SK-N-DZ (cell line): ENCODE measurements at regions not wholly inside any gene's neighbourhood (a gene's known extent, or its start where the extent isn't known, plus 50 kb on each side); places are given as distances from the start of the nearest gene placed in this dataset.

Source experiments
- DNase-seq: peaks from one replicate; pipeline ENCODE4 v3.0.0-alpha.2; 2015; ENCODE audit warnings: low spot score

DNA sequence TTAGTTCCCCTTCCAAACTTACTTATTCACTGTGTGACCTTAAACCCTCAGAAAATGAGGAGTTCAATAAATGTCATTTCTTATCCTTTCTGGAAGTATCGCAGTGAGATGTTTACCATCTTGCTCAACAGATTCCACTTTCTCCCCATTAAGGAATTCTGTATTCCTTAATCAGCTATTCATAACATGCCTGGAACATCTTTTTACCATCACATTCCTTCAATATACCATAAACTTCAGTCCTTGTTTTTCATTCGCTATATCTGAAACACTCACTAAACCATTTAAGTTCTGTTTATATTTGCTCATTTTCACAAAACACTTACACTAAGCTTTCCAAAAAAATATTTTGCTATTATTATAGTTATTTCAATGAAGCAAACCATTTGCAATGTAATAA lies 1158.6 kb downstream of the CDH12 start:
- no peak for DNase-seq

DNA sequence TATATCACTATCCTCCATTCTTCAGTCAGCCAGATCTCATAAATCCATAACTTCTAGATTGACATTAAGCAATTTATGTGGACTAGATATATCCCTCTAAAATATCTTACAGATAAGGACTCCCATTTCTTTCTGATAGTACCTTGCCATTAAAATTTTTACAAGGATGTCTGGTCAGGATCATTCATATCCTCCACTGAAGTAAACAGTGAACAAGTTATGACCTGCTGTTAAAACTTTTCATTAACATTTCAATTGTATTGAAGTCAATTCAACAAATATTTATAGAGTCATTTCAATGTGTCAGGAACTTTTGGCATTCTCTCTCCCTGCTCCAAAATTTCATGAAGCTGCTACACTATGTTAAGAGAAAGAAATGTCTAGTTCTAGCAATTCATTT lies 1159.6 kb downstream of the CDH12 start:
- no peak for DNase-seq

DNA sequence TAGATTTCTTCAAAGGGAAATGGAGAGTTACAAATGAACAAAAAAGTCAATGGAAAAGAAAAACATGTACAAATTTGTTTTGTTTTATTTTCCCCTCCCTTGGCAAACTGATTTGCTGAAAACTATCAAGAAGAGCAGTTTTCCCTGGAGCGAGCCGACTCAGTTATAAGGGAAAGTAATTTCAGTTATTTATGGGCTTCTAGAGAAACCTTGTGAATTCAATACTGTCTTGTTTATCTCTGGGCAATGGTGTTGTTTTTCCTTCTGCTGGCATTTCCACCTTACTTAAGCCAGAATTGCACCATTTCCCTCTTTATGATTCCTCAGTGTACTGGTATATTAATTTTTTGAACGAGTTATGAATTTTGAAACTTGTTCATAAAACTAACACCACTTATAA lies 1163.6 kb downstream of the CDH12 start:
- no peak for DNase-seq

DNA sequence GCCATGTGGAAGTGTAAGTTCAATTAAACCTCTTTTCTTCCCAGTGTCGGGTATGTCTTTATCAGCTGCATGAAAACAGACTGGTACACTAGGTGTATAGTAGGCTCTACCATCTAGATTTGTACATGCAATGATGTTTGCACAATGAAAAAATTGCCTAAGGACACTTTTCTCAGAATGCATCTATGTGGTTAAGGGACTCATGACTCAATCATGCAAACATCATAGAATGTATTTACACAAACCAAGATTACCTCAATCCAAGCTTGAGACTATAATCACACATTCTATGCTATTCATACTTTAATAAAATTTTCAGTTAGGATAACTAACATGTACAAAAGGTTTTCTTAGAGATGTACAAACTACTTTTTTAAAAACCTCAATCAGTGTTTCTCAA lies 1164.5 kb downstream of the CDH12 start:
- no peak for DNase-seq

DNA sequence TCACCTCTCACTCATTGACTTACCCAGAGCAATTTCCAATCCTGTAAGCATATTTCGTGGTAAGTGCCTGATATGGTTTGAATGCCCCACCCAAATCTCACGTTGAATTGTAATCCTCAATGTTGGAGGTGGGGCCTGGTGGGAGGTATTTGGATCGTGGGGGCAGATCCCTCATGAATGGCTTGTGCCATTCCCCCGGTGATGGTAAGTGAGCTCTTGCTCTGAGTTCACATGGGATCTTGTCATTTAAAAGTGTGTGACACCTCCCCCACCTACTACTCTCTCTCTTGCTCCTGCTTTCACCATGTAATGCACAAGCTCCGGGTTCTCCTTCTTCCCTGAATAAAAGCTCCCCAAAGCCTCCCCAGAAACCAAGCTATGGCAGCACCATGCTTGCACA lies 1165.5 kb downstream of the CDH12 start:
- DNase-seq, result no peak

DNA sequence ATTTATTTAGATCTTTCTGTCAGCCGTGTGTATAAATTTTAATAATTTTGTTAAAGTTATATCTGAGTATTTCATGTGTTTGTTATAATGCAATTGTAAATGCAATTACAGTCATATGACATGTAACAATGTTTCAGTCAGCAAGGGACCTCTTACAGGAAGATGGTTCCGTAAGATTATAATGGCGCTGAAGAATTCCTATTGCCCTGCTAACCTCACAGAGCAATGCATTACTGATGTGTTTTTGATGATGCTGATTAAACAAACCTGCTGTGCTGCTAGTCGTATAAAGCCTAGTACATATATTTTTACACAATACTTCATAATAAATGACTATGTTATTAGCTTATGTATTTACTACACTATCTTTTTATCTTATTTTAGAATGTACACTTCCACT lies 1166.4 kb downstream of the CDH12 start:
- DNase-seq, result no peak

DNA sequence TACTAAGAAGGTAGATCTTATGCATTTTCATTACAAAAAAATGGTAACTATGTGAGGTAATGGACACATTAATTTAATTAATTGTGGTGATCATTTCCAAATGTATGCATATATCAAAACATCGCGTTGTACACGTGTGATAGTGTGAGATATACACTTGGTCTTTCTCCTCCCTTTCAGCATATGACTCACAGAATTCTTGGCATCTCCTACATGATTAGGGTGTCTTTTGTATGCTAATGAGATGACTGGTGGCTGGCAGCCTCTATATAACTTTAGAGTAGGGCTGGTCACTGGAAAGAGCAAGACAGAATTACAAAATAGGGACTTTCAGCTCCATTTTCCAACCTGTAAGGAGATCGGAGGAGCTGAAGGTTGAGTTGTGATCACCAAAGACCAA lies 1167.6 kb downstream of the CDH12 start:
- no peak for DNase-seq

DNA sequence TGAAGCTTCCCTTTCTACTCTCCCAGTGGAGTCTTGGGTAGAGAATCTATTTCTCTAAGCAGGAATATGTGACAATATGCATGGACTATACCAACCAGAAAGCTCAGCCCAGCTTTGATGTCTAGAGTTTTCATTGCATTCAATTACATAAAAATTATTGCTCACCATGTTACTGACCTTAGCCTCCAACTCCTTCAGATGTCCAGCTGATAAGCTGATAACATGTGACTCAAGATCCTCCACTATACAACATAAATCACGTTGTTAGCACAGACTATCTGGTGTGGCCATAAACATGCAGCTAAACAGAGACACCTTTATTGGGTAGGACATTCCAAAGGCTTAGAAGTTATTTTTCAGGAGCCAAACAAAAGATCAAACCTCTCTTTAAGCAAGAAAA lies 1168.2 kb downstream of the CDH12 start:
- no peak for DNase-seq

DNA sequence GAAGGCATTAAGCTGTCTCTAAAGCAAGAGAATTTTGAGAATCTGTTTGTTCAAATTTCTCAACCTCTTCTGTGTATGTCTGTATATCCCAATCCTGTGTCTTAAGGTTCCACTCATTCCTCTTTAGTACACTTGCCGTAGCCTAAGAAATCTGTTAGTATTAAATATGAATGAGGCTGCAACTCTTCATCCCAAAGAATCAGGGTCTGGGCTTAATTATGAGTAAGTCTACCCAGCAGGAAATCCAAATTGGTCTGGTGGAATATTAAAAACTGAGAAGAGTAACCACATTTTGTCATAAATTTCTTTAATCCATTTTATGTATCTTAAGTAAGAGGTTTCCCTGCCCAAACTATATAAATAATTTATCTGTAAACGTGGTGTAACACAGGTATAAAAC lies 1171.2 kb downstream of the CDH12 start:
- DNase-seq, result no peak

DNA sequence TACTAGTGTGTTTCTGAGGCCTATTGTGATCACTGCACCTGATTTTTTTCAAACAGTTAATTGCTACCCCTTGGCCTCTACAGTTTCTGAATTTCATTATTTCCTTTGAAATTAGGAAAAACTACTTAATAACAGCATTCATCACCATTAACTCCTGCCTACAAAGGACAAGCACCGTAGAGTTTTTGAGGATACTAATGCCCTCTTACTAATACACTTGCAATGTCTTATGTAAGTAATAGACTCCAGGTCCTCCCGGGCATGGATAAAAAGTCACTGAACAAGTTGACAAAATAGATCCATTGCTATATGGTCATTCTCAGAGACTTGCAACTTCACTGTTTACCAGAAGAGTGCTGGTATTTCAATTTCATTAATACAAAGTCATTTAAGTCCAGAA lies 1172.5 kb downstream of the CDH12 start:
- no peak for DNase-seq

DNA sequence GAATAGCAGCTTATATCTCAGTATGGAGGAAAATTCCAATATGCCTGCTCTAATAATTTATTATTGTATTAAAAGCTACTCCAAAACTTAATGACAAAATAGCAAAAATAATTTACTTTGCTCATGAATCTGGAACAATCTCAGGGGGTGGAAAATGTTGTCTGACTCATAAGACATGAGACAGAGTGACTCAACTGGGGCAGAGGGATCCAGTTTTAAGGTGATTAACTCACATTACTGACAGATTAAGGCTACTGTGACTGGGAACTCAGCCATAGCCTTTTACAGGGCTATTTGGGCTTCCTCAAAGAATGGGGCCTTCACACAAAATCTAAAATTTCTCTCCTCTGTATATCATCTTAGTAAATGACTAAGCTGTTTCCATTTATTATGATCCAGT lies 1172.9 kb downstream of the CDH12 start:
- DNase-seq, result no peak

DNA sequence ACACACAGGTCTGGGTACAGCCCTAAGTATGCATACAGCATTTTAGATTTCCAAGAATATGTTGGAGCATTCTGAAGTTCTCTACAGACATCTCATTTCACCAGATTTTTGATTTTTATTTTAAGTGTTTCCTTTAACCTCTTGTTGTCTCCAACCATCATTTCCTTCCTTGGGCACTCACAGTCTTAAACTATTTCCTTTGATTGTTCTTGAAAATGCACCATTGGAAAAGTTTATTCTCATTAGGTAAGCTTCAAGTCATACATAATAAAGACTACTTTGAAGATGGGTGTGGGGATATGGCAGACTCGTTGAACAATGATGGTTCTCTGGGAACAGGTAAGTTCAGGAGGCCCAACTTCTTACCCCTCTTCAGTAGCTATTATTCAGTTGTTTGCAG lies 1174.6 kb downstream of the CDH12 start:
- DNase-seq, result no peak

DNA sequence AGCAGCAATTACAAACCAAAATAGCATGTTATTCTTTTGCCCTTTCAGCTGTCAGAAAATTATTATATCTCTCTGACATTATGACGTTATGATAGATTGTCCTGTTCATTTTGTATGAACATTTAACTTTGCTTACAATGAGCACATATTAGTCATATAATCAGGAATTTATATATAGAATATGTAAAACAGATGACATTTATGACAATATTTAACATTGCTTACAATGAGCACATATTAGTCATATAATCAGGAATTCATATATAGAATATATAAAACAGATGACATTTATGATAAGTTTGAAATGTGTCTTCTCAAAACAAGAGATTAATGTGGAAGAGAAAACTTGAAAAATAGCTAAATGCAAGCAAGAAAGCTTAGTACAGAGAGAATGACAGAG lies 1180.2 kb downstream of the CDH12 start:
- DNase-seq, result no peak

DNA sequence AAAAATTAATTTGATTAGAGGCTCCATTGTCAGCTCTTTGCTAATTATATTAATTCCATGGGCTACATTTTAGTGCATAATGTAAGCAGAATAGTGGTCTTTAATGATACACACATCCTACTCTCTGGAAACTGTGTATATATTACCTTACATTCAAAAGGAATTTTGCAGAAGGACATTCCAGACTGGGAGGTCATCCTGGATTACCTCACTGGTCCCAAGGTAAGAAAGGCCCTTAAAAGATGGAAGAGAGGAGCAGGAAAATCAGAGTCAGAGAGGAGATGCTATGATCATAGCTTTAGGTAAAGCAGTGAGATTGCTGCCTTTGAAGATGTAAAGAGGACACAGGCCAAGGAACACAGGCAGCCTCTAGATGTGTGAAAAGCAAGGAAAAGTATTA lies 1180.8 kb downstream of the CDH12 start:
- no peak for DNase-seq

DNA sequence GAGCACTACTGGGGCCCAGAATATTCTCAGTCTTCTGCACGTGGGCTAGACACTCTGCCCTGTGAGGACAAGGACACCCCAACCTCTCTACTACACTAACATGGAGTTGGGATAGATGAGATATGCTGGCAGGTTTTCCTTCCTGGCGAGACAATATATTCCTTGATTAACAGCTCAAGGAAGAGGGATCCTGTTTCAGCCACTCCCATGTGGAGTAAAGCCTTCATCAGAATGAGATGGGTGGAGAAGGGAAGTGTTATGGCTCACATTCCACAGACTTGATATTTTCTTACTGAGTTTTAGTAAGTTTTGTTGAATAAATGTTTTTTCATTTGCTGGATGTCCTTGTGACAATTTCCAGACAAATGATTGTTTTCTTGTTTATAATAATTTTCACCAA lies 1187.6 kb downstream of the CDH12 start:
- DNase-seq, result no peak

DNA sequence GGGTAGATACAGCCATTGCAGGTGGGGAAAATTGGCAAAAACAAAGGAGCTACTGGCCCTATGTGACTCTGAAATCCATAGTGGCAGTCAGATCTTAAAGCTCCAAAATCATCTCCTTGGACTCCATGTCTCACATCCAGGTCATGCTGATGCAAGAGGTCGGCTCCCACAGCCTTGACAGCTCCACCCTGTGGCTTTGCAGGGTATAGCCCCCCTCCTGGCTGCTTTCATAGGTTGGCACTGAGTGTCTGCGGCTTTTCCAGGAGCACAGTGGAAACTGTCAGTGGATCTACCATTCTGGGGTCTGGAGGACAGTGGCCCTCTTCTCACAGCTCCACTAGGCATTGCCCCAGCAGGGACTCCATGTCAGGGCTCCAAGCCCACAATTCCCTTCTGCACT lies 1190.1 kb downstream of the CDH12 start:
- DNase-seq, result no peak

DNA sequence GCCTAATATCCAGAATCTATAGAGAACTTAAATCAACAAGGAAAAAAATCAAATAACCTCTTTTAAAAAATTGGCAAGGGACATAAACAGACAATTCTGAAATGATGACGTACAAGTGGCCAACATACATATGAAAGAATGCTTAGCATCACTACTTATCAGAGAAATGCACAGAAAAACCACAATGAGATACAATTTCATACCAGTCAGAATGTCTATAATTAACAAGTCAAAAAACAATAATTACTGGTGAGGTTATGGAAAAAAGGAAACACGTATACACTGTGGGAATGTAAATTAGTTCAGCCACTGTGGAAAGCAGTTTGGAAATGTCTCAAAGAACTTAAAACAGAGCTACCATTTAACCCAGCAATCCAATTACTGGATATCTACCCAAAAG lies 1192.0 kb downstream of the CDH12 start:
- DNase-seq, result no peak

DNA sequence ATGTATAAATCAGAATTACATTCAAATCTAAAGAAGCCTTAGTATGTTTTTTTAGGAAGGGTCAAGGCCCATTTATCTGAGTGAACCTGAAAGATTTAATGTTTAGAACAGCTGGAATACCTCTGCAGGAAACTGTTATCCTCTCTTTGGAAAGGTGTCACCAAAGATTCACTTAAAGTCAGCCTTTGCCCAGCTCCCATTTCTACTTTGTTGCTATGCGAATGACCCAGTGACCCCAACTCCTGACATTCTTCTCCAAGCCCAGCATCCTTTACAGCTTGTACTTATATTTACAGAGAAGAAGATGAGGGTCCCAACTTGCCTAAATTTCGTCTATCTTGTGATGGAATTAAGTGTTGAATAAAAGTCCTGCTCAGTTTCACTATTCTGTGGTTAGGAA lies 1198.6 kb downstream of the CDH12 start:
- DNase-seq, result no peak

DNA sequence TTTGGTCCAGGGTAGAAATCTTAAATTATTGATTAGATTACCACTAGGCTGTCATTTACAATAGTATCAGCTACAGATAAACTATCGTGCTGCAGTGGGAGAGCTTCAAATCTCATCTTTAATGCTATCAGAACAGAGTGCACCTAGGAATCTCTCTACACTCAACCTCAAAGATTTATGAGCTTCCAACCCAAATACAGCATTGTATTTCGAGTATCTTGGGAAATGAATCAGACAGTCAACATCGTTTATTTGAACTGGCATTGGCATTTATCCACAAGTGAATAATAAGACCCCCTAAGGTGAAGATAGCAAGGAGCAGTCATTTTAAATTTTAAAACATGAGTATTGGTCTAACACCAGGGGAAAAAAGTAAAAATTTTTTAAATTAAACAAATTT lies 1203.2 kb downstream of the CDH12 start:
- DNase-seq, result no peak

DNA sequence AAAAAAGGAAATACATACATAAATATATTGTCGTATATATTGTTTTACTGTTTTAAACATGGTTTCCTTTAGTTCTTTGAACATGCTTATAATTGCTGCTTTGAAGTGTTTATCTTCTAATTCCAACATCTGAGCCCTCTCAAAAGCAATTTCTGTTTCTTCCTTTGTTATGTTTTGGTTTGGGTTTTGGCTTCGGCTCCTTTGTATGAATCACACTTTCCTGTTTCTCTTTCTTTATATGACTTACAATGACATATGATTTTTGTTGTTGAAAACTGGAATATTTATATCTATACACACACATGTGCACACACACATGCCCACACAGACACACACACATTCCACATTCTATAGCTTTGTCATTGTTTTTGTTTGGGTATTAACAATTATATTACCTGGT lies 1206.7 kb downstream of the CDH12 start:
- no peak for DNase-seq

DNA sequence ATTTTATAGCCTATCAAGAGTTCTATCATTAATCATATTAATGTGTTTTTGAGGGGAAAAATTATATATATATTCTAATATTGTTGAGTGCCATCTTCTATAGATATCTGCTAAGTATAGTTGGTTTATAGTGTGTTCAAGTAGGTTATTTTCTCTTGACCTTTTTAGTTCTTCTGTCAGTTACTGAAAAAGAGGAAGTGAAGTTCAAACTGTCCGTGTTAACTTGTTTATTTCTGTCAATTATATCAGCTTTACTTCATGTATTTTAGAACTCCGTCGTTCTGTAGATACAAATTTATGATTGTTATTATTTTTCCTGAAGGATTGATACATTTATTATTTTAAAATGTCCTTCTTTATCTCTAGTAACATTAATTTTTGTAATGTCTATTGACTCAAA lies 1209.1 kb downstream of the CDH12 start:
- DNase-seq, result no peak

DNA sequence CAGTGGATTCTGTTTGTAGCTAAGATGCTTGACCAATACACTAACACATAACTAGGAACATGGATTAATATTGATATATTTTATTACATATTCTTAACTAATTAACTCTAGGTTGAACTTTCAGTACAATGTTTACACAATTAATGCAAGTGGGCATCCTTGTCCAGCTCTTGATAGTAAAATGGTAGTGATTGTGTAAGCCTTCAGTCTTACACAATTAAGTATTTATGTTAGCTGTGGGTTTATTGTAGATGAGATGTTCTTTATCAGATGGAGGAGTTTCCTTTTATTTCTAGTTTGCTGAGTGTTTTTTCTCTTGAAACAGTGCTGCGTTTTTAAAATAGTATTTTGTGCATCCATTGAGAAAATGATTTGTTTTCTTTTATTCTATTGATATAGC lies 1210.8 kb downstream of the CDH12 start:
- no peak for DNase-seq

DNA sequence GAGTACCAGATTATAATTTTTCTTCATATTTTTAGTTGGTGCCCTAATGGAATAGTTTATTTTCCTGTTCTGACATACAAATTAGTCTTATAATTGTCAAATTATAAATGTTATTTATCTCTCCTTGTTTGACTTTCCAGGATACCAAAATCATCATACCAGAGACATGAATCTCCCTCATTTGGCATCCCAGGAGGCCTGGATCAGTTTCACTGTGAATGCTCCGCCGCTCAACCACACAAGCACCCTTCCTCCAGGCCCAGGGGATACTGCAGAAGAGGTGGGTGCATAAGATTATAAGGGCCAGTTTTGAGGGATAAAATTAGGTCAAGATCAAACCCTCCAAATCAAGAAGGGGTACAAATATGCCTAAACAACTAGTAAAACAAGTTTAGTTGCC lies 1229.3 kb downstream of the CDH12 start:
- no peak for DNase-seq

DNA sequence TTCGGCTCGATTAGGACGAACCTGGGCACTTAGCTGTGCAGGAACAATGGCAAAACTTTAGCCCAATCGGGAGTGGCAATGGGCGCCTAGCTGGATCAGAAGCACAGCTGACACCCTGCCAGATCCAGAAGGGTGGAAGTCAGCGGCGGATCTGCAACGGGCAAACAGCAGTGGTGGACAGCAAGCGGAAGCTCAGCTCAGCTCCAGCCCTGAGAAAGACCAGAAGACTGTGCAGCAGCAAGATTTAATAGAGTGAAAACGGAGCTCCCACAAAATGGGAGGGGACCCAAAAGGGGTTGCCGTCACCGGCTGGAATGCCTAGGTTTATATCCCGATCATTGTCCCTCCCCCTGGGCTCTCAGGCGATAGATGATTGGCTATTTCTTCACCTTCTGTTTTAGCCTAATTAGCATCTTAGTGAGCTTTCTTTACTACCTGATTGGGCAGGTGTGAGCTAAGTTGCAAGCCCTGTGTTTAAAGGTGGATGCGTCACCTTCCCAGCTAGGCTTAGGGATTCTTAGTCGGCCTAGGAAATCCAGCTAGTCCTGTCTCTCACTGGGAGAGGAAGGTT lies 1237.9 kb downstream of the CDH12 start:
- no peak for DNase-seq
